ENCODE measurements at regions not wholly inside any gene's neighbourhood (a gene's known extent, or its start where the extent isn't known, plus 50 kb on each side); places are given as distances from the start of the nearest gene placed in this dataset.

- no peak for DNase-seq (ENCODE audit: low read depth in 4 of 4, low spot score in 3 of 4)
Measured at GRCh38 chr18:43481069-43481468, 203.8 kb upstream of the SYT4 start.

- no peak for DNase-seq (ENCODE audit: low read depth in 4 of 4, low spot score in 3 of 4)
Measured at GRCh38 chr18:43482136-43482535, 204.8 kb upstream of the SYT4 start.

GRCh38 chr18:43482600-43482999, 205.3 kb upstream of the SYT4 start:
- no peak for DNase-seq (ENCODE audit: low read depth in 4 of 4, low spot score in 3 of 4)

- no peak for DNase-seq (ENCODE audit: low read depth in 4 of 4, low spot score in 3 of 4)
Measured at GRCh38 chr18:43484710-43485109, 207.4 kb upstream of the SYT4 start.

- no peak for DNase-seq (ENCODE audit: low read depth in 4 of 4, low spot score in 3 of 4)
Measured at GRCh38 chr18:43485545-43485963, 208.3 kb upstream of the SYT4 start.

- DNase-seq (ENCODE audit: low read depth in 4 of 4, low spot score in 3 of 4) = peak in 1 of 4 donors; percentile 0
Measured at GRCh38 chr18:43486462-43486861, 209.2 kb upstream of the SYT4 start.

GRCh38 chr18:43501099-43501498, 223.8 kb upstream of the SYT4 start:
- DNase-seq (ENCODE audit: low read depth in 4 of 4, low spot score in 3 of 4) = no peak

GRCh38 chr18:43506935-43507334, 229.6 kb upstream of the SYT4 start:
- no peak for DNase-seq (ENCODE audit: low read depth in 4 of 4, low spot score in 3 of 4)

- no peak for DNase-seq (ENCODE audit: low read depth in 4 of 4, low spot score in 3 of 4)
Measured at GRCh38 chr18:43507842-43508481, 230.7 kb upstream of the SYT4 start.

GRCh38 chr18:43514747-43515146, 237.5 kb upstream of the SYT4 start:
- no peak for DNase-seq (ENCODE audit: low read depth in 4 of 4, low spot score in 3 of 4)

GRCh38 chr18:43515481-43515880, 238.2 kb upstream of the SYT4 start:
- no peak for DNase-seq (ENCODE audit: low read depth in 4 of 4, low spot score in 3 of 4)

GRCh38 chr18:43524260-43524659, 247.0 kb upstream of the SYT4 start:
- no peak for DNase-seq (ENCODE audit: low read depth in 4 of 4, low spot score in 3 of 4)

- DNase-seq (ENCODE audit: low read depth in 4 of 4, low spot score in 3 of 4) = no peak
Measured at GRCh38 chr18:43525169-43525568, 247.9 kb upstream of the SYT4 start.

- DNase-seq (ENCODE audit: low read depth in 4 of 4, low spot score in 3 of 4) = no peak
Measured at GRCh38 chr18:43526426-43527145, 249.3 kb upstream of the SYT4 start.

- DNase-seq (ENCODE audit: low read depth in 4 of 4, low spot score in 3 of 4) = no peak
Measured at GRCh38 chr18:43531438-43531837, 254.1 kb upstream of the SYT4 start.

- no peak for DNase-seq (ENCODE audit: low read depth in 4 of 4, low spot score in 3 of 4)
Measured at GRCh38 chr18:43533371-43533770, 256.1 kb upstream of the SYT4 start.

- DNase-seq (ENCODE audit: low read depth in 4 of 4, low spot score in 3 of 4) = no peak
Measured at GRCh38 chr18:43534511-43534910, 257.2 kb upstream of the SYT4 start.

- DNase-seq (ENCODE audit: low read depth in 4 of 4, low spot score in 3 of 4) = no peak
Measured at GRCh38 chr18:43539862-43540261, 262.6 kb upstream of the SYT4 start.

GRCh38 chr18:43542016-43542415, 264.7 kb upstream of the SYT4 start:
- no peak for DNase-seq (ENCODE audit: low read depth in 4 of 4, low spot score in 3 of 4)

- DNase-seq (ENCODE audit: low read depth in 4 of 4, low spot score in 3 of 4) = no peak
Measured at GRCh38 chr18:43543236-43543635, 265.9 kb upstream of the SYT4 start.

- DNase-seq (ENCODE audit: low read depth in 4 of 4, low spot score in 3 of 4) = no peak
Measured at GRCh38 chr18:43547456-43547855, 270.2 kb upstream of the SYT4 start.

GRCh38 chr18:43559507-43559906, 282.2 kb upstream of the SYT4 start:
- DNase-seq (ENCODE audit: low read depth in 4 of 4, low spot score in 3 of 4) = no peak

All from left renal pelvis (tissue), 4 donors.